GM21619 (cell line): ENCODE measurements at regions not wholly inside any gene's neighbourhood (a gene's known extent, or its start where the extent isn't known, plus 50 kb on each side); places are given as distances from the start of the nearest gene placed in this dataset.
"Not testable (repeated sequence)": the region's sequence is repeated elsewhere in the genome, so short reads cannot be mapped to it uniquely, and the experiment has no call there.

Source experiments
- ATAC-seq: cut with Tn5 transposase; IDR thresholded peaks from one replicate; pipeline ENCODE4 v1.9.1; 2021; ENCODE audit not compliant: unreplicated experiment

DNA sequence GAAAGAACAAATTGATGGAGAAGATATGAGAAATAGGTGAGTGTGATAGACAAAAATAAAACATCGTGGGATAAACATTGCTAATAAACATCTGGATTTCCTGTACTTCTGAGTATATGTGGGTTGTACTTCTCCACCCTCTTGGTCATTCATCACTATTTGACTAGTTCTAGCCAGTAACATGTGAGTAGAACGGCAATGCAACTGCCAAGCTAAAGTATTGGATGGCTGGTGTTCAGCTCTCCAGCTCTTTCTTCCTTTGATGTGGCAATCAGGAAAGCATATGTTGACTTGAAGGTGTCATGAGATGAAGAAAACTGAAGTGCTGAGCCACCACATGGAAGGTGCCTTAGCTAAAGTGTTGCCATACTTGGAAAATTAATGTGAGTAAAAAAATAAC, 144.9 kb downstream of the SCG2 start:
- ATAC-seq, result no peak

DNA sequence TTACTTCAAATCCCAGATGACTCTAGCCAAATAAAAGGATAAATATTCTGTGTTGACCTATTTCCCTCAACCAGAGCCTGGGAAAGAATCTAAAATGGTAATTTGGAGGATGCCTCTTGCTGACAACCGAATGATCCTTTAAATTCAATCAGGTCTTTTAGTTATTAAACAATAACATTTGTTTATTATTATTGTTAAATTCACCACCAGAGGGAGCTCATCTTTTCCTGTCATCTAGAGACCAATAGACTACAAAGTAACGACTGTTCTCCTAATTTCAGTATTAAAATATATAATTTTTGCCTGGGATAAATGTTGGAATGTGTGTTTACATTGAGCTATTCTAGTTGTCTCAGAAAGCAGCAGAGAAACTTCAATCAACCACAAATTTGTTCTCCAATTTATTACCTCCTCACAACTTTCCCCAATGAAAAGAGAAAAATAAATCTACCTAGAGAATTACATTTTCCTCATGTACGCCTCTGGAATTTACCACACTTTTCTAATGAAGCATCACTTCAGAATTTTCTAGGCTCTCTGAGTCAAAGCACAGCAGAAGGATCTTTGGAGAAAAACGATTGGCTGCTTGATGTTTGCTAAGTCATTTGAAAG, 142.7 kb downstream of the SCG2 start:
- no peak for ATAC-seq

DNA sequence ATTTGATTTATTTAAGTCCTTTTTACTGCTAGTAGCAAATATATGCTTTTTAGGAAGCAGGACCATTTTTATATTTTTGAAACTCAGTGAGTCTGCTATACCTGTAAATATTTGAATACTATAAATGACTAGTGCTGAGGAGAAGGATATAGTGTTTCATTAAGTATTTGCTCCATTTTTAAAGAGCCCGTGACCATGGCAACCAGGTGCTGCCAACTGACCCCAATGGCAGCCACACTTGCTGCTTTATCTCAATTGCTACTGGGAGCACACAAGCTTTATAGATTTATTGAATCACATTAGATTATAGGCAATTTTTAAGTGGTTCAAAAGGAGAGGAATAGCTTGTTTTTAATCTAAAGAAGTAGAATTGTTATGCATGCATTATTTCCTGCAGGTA, 142.0 kb downstream of the SCG2 start:
- ATAC-seq, result no peak

DNA sequence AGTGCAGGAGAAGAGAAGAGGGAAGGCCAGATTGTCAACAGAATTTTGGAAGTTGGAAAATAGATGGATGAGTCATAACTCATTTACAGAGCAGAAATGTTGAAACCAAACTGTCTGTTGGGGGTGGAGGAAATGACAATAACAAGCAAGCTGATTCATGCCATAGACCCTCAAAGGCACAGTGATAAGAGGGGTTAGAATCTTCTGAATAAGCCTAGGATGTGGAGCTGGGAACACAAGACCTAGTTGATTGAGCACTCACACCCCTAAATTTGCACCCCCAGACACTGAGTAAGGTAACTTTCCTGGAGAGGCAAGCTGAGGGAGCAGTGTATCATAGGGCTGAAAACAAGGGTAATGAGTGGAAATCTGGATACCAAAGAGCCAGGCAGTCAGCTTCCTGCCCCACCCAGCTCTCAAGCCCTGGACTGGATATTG, 141.4 kb downstream of the SCG2 start:
- no peak for ATAC-seq

DNA sequence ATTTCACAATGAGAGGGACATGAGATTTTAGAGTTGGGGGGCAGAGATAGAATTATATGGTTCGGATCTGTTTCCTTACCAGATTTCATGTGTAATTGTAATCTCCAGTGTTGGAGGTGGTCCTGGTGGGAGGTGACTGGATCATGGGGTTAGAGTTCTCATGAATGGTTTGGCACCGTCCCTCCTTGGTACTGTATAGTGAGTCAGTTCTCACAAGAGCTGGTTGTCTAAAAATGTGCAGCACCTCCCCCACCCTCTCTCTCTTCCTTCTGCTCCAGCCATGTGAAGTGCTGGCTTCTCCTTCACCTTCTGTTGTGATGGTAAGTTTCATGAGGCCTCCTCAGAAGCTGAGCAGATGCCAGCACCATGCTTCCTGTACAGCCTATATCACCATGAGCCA, 138.1 kb downstream of the SCG2 start:
- ATAC-seq, result no peak

DNA sequence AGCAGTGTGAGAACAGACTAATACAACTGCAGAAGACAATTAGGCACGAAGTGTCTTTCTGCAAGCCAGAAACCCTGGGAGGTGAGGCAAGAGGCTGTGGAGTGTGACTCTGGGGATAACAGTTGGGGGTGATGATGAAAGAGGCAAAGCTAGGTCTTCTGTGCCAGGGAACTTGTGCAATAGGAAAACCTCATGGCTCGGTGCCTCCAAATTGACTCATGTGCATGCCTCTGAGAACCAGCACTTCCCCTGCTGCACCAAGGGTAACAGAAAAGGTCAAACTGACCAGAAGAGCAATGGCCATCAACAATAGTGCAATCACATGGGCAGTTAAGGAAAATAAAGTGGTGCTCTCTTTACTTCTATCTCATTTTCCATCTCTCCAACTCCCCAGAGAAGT, 136.4 kb downstream of the SCG2 start:
- ATAC-seq, result no peak

DNA sequence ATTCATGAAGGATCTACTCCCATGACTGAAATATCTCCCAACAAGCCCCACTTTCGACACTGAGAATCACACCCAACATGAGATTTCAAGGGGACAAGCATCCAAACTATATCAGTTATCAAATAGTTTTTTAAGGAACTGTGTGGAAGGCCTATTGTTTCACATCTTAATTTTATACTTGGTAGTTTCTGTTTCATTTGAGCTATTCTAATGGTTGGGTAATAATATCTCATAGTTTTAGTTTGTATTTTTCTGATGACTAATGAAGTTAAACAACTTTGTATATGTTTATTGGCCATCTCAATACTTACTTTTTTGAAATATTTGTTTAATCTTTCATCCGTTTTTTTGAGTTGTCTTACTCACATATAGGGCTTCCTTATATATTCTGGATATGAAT, 135.0 kb downstream of the SCG2 start:
- no peak for ATAC-seq

DNA sequence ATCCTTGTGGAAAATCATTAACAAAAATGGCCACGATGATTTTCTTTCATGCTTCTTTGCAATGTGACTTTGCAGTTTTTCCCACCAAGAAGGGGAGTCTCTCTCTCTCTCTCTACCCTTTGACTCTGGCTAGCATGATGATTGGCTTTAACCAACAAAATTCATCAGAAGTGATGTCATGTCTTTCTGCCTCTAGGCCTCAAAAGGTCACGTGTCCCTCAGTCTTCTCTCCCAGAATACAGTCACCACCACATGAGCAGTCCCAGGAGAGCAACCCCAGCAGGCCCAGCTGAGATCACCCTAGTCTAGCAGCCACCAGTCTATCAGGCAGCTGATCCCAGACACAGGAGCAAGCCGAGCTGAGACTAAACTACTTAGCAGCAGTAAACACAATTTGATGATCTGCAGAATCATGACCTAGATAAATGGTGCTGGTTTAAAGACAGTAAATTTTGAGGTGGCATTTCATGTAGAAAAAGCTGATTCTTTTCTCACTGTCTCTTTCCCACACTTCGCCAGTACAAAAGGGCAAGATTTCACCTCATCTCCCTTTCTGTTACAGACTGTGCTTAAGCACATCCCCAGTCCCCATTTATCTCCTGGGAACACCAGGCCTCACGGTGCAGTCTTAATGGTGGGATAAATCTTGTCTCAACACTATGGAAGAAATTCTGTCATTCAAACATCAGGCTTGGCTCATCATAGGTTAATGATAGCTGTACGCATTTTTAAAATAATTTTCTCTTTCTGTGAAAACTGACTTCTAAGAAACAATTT, 132.7 kb downstream of the SCG2 start:
- ATAC-seq, result peak; percentile 49

DNA sequence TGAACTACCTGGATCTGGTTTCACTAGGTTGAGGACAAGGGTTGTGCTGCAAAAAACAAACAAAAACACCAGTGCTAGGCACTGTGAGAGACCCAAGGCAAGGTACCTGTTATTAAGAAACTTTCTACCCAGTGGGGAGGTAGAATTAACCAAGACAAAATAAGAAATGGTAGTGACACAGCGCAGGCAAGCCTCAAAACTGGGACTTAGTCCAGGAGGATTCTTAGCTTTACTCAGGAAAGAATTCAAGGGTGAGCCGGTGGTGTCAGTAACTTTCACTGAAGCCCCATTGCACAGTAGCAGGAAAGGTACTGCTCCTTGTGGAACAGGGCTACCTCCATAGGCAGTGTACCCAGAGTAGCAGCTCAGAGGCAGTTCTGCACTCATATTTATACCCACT, 131.6 kb downstream of the SCG2 start:
- ATAC-seq, result no peak

DNA sequence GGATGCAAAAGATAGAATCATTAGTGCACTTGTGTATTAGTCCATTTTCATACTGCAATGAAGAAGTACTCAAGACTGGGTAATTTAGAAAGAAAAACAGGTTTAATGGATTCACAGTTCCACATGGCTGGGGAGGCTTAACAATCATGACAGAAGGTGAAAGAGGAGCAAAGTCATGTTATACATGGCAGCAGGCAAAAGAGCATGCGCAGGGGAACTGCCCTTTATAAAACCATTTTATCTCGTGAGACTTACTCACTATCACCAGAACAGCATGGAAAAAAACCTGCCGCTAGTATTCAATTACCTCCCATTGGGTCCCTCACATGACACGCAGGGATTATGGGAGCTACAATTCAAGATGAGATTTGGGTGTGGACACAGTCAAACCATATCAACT, 129.4 kb downstream of the SCG2 start:
- no peak for ATAC-seq

DNA sequence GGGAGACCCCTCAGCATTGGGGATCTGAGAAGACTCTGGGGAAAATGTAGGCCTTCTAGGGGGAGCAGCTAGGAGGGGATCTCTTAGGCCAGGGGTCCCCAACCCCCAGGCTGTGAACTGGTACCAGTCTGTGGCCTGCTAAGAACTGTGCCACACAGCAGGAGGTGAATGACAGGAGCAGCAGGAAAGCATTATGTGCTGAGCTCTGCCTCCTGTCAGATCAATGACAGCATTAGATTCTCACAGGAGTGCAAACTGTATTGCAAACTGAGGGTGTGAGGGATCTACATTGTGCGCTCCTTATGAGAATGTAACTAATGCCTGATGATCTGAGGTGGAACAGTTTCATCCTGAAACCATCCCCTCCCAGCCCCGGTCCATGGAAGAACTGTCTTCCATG, 127.3 kb downstream of the SCG2 start:
- no peak for ATAC-seq

DNA sequence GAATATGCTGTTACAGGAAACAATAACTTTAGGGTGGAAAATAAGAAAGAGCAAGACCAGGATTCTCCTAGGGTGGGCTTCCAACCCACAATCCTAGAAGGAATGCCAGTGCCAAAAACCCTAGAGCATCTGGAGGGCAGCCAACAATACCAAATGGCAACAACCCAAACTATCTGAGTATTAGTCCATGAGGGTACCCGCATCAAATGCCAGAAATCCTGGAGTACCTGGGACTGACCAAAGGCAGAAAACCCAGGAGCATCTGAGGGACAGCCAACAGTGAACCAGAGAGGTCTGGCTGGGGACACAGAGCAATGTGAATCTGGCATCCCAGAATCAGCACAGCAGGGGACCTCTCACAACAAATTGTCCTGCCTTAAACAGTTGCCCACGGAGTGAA, 126.3 kb downstream of the SCG2 start:
- ATAC-seq, result no peak

DNA sequence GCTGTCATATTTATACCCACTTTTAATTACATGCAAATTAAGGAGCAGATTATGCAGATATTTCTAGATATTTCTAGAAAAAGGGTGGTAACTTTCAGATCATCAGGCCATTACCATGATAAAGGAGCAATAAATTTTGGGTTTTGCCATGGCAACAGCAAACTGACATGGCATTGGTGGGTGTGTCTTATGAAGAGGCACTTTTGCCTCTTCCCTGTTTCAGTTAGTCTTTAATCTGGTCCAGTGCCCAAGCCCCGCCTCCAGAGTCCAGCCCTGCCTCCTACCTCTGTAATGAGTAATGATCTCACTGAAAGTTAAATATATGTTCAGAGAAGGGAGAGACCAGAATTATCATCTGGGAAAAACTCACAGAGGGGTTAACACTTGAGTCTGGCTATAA, 124.8 kb downstream of the SCG2 start:
- no peak for ATAC-seq

DNA sequence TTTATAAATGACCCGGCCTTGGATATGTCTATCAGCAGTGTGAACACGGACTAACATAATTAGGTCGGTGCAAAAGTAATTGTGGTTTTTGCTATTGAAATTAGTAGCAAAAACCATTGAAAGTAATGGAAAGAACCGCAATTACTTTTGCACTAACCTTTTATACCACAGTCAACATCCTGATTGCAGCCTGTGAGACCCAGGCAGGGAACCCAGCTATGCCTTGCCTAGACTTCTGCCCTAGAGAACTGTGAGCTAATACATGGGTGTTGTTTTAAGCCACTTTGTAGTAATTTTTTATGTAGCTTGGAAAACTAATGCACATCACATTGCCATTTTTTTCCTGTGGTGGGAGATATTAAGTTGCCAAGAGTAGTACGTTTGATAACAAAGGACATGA, 120.7 kb downstream of the SCG2 start:
- no peak for ATAC-seq

DNA sequence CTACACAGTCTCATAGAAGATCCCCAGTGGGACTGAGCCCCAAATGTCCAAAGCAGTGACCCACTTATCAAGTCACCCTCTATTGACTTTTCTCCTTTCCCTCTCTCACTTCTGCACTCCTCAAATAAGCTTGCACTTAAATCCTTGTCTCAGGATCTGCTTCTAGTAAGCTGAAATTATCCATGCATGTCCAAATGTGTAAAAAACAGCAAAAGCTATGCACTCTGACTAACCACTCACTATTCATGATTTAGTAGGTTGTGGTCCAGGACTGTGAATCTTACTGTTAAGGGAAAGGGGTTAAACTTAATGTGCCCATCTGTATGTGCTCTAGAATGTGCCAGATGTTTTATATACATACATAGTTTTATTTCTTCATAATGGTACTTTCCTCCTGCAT, 115.4 kb downstream of the SCG2 start:
- ATAC-seq, result no peak

DNA sequence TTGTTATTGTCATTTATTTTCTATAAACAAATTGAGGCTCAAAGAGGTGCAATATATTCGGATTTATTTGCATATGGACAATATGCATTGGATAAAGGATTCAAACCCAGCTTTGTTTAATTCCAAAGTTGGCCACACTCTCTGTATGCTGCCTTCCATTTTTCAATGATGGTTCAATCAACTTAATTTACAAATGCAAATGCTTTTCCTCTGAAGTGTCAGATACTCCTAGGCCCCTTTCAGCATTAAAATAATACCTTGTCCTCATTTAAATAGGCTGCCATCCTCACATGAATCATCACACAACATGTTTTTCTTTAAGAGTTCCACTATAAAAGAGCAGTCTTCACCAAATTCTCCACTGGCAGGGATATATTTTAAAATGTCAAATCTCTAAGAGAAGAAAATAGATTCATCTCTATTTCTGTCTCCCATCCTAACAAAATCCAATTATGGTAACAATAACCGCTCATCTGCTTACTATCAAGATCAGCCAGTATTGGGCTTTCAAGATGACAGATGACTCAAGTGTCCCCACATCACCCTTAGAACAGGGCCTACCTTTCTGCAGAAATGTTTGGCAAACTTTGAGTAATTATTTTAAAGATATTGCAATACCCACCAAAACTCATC, 114.8 kb downstream of the SCG2 start:
- ATAC-seq, result no peak

DNA sequence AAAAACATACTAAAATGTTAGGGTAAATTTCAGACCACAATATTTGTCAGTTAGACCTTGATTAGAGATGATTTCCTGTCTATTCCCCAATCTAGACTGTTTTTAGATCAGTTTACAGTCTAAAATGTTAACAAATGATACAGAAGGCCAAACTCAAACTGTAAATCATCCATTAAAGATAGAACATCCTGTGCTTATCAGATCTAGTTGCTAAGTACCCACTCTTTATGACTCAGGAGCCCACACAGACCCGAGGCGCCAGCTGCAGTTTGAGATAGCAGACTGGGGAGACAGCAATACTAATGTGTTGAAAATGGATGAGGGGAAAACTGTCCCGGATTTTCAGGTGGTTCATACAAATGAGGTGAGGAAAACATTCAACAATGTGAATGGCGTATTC, 113.3 kb downstream of the SCG2 start:
- ATAC-seq, result no peak

DNA sequence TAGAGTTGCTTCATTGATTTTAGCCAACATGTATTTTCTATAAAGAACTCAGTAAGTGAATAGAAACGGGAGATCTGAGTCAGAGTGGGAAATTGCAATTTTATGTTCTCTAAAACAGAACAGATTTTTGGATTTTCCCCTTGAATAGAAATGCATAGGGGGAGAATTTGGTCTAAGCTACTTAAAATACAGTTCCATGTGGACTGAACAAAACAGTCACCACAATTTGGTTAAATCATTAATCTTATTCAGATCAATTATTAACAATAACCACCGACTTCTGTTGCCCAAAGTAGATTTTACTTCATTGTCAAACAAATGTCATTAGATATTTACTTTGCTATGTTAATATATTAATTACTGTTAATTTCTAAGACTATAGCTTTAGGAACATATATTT, 107.7 kb downstream of the SCG2 start:
- ATAC-seq, result peak; percentile 65

DNA sequence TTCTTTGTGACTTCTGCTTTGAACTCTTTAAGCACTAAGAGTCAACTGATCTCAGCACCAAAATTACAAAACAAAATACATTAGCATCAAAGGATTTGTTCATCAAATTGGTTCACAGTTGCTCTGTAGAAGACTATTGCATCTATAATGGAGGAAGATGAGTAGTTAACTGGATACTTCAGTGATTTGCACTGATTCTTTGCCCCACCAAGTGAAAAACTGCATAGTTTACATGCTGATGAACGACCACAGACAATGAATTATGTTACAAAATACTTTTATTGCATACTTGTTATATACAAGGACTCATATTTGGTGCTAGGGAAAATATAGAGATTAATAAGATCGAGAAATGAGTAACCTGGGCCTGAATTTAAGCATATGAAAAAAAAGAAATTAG, 107.2 kb downstream of the SCG2 start:
- ATAC-seq, result no peak

DNA sequence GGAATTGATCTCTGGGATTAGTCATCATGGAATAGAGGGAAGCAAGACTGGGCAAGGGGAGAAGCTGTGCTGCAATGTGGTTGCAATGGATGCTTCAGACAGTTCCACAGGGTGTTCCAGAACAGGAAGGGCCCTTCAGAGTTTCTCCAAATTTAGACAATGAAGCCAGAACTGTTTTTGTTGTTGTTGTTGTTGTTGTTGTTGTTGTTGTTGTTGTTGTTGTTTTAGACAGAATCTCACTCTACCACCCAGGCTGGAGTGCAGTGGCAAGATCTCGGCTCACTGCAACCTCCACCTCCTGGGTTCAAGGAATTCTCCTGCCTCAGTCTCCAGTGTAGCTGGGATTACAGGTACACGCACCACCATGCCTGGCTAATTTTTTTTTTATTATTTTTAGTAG, 105.3 kb downstream of the SCG2 start:
- not testable (repeated sequence) for ATAC-seq

DNA sequence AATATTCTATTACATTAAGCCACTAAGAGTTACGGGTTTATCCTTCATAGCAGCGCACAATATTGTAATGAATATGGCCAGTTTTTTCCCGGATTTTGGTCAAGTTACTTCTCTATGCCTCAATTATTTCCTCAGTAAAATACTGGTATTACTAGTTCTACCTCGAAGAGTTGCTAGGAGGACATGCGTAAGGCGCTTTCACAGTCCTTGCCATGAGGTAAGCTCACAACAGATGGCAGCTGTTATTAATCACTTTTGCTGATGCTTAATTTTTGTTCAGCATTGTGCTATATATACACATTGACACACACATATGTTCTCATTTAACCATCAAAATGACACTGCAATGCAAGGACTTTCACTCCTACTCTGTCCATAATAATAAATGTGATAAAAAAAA, 101.5 kb downstream of the SCG2 start:
- ATAC-seq, result no peak

DNA sequence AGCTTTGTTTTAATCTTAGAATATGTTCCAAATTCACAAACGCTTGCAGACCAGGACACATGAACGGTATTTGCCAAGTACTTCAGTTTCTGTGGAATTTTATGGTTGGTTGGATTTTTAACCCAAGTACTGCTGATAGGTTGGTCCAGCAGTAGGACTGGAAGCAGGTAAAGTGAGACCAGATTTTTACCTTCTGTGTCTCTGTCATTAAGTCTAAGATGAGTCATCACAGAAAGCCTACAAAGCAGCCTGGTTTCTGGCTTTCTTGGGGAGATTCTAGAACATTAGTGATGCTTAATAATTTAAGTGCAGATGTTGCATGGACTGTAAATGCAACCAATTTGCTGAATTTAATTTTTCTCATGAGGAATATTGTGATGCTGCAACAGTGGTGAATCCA, 100.5 kb downstream of the SCG2 start:
- no peak for ATAC-seq
